NOMO-1 treated with DMSO at 0.1 percent for 48 hours (cell line): ENCODE measurements at regions not wholly inside any gene's neighbourhood (a gene's known extent, or its start where the extent isn't known, plus 50 kb on each side); places are given as distances from the start of the nearest gene placed in this dataset.

Experiments
- DNase-seq: peaks from one replicate; lab custom pipeline; 2025; ENCODE audit not compliant: unreplicated experiment; lab: John Stamatoyannopoulos, UW

- no peak for DNase-seq
Measured at GRCh38 chr2:200203381-200203827, 103.1 kb upstream of the SPATS2L start.

- DNase-seq: no peak
Measured at GRCh38 chr2:200208041-200208440, 98.5 kb upstream of the SPATS2L start.

- no peak for DNase-seq
Measured at GRCh38 chr2:200209030-200209429, 97.5 kb upstream of the SPATS2L start.

- DNase-seq: no peak
Measured at GRCh38 chr2:200211643-200212042, 94.8 kb upstream of the SPATS2L start.

GRCh38 chr2:200212862-200213425 is 93.5 kb upstream of the SPATS2L start:
- no peak for DNase-seq

GRCh38 chr2:200216310-200216709 is 90.2 kb upstream of the SPATS2L start:
- DNase-seq: peak; percentile 27

GRCh38 chr2:200217320-200217719 is 89.2 kb upstream of the SPATS2L start:
- no peak for DNase-seq

GRCh38 chr2:200218645-200219044 is 87.8 kb upstream of the SPATS2L start:
- no peak for DNase-seq

GRCh38 chr2:200219309-200220113 is 87.0 kb upstream of the SPATS2L start:
- no peak for DNase-seq

GRCh38 chr2:200220251-200220650 is 86.2 kb upstream of the SPATS2L start:
- DNase-seq: no peak

- no peak for DNase-seq
Measured at GRCh38 chr2:200221055-200221955, 85.2 kb upstream of the SPATS2L start.

GRCh38 chr2:200222791-200223190 is 83.7 kb upstream of the SPATS2L start:
- DNase-seq: no peak

- DNase-seq: no peak
Measured at GRCh38 chr2:200223205-200223784, 83.2 kb upstream of the SPATS2L start.

GRCh38 chr2:200225951-200226350 is 80.5 kb upstream of the SPATS2L start:
- no peak for DNase-seq

- DNase-seq: no peak
Measured at GRCh38 chr2:200226451-200227426, 79.8 kb upstream of the SPATS2L start.

GRCh38 chr2:200230716-200231115 is 75.8 kb upstream of the SPATS2L start:
- DNase-seq: no peak

GRCh38 chr2:200235533-200235932 is 71.0 kb upstream of the SPATS2L start:
- peak; percentile 35 for DNase-seq

GRCh38 chr2:200239216-200239615 is 67.3 kb upstream of the SPATS2L start:
- no peak for DNase-seq

GRCh38 chr2:200242570-200242969 is 63.9 kb upstream of the SPATS2L start:
- DNase-seq: no peak

GRCh38 chr2:200243441-200243840 is 63.1 kb upstream of the SPATS2L start:
- DNase-seq: no peak
